Progenitor cell of endocrine pancreas (in vitro differentiated cells): ENCODE measurements at regions not wholly inside any gene's neighbourhood (a gene's known extent, or its start where the extent isn't known, plus 50 kb on each side); places are given as distances from the start of the nearest gene placed in this dataset.

ENCODE experiments used
- DNase-seq: peaks from one replicate; pipeline ENCODE4 v3.0.0; 2021; ENCODE audit warnings: low spot score; ENCODE audit not compliant: unreplicated experiment
- H3K27ac Mint-ChIP-seq: 2 replicates; pipeline ENCODE4 v1.8.0; 2021; ENCODE audit warnings: mild to moderate bottlenecking, moderate library complexity, mixed read lengths
- H3K27me3 Mint-ChIP-seq: 2 replicates; pipeline ENCODE4 v1.8.0; 2021; ENCODE audit warnings: mixed read lengths
- H3K36me3 Mint-ChIP-seq: 2 replicates; pipeline ENCODE4 v1.8.0; 2022; ENCODE audit warnings: mixed read lengths; ENCODE audit not compliant: insufficient read depth
- H3K4me1 Mint-ChIP-seq: 2 replicates; pipeline ENCODE4 v1.8.0; 2021; ENCODE audit warnings: low read depth, mixed read lengths
- H3K4me3 Mint-ChIP-seq: 2 replicates; pipeline ENCODE4 v1.8.0; 2021; ENCODE audit warnings: low read depth, mild to moderate bottlenecking, moderate library complexity, mixed read lengths
- H3K9me3 Mint-ChIP-seq: 2 replicates; pipeline ENCODE4 v1.8.0; 2021; ENCODE audit warnings: low read depth, mixed read lengths
- TF ChIP-seq, protein P1 (sequence below): fragments of 200-600 bp; sonication (generic); IDR thresholded peaks from one replicate; pipeline ENCODE4 v1.5.0; 2021; ENCODE audit warnings: antibody characterized with exemption, mild to moderate bottlenecking; ENCODE audit not compliant: unreplicated experiment

DNA sequence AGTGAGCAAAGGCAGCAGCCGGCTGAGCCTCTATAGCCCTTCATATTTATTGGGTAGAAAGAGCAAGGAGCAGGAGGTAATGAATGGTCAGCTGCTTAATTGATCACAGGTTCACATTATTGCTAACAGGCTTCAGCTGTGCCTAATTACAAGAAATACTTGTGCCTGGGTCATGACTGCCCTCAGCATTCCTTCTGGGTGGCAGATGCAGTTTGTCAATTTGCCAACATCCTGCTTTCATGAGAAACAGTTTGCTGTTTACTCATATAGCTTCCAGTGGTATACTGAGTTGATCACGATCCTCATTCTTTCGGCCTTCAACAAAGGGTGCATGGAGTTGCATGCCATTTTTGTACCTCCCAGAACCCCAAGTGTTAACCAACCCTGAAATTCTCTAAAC, 81.0 kb upstream of the PLEKHG7 start:
- no peaks in the 10 kb centered on the region for H3K27me3 Mint-ChIP-seq

DNA sequence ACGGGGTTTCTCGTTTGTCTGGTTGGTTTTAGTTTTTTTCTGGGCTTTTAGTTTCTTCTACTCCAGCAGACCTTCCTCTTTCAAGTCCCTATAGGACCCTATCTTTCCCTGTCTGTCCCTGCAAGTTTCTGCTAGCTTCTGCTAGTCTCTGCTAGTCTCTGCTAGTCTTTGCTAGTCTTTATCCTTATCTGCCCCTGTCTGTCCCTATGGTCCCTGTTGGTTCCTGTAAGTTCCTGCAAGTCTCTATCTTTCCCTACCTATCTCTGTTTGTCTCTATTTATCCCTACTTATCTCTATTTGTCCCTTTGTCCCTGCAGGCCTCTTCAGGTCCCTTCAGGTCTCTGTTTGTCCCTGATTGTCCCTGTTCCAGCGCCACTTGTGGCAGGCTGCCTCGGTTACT, 81.5 kb upstream of the PLEKHG7 start:
- Mint-ChIP-seq H3K27ac (no peak overlapping the region), H3K36me3 (no peaks in the 10 kb centered on the region), H3K27me3 (no peaks in the 10 kb centered on the region), H3K4me3 (no peak overlapping the region), H3K4me1 (no peaks in the 10 kb centered on the region), H3K9me3 (peaks cover 10% of the 10 kb centered on the region)
- TF ChIP-seq, protein P1, sequence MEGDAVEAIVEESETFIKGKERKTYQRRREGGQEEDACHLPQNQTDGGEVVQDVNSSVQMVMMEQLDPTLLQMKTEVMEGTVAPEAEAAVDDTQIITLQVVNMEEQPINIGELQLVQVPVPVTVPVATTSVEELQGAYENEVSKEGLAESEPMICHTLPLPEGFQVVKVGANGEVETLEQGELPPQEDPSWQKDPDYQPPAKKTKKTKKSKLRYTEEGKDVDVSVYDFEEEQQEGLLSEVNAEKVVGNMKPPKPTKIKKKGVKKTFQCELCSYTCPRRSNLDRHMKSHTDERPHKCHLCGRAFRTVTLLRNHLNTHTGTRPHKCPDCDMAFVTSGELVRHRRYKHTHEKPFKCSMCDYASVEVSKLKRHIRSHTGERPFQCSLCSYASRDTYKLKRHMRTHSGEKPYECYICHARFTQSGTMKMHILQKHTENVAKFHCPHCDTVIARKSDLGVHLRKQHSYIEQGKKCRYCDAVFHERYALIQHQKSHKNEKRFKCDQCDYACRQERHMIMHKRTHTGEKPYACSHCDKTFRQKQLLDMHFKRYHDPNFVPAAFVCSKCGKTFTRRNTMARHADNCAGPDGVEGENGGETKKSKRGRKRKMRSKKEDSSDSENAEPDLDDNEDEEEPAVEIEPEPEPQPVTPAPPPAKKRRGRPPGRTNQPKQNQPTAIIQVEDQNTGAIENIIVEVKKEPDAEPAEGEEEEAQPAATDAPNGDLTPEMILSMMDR, result no peak
- DNase-seq, result no peak

More for the DNA sequence above, 81.0 kb upstream of the PLEKHG7 start:
- Mint-ChIP-seq H3K4me3 (no peak overlapping the region), H3K36me3 (no peaks in the 10 kb centered on the region), H3K27ac (no peak overlapping the region), H3K4me1 (no peaks in the 10 kb centered on the region), H3K9me3 (peaks cover 10% of the 10 kb centered on the region)
- TF ChIP-seq, protein P1, result no peak
- DNase-seq, result no peak

DNA sequence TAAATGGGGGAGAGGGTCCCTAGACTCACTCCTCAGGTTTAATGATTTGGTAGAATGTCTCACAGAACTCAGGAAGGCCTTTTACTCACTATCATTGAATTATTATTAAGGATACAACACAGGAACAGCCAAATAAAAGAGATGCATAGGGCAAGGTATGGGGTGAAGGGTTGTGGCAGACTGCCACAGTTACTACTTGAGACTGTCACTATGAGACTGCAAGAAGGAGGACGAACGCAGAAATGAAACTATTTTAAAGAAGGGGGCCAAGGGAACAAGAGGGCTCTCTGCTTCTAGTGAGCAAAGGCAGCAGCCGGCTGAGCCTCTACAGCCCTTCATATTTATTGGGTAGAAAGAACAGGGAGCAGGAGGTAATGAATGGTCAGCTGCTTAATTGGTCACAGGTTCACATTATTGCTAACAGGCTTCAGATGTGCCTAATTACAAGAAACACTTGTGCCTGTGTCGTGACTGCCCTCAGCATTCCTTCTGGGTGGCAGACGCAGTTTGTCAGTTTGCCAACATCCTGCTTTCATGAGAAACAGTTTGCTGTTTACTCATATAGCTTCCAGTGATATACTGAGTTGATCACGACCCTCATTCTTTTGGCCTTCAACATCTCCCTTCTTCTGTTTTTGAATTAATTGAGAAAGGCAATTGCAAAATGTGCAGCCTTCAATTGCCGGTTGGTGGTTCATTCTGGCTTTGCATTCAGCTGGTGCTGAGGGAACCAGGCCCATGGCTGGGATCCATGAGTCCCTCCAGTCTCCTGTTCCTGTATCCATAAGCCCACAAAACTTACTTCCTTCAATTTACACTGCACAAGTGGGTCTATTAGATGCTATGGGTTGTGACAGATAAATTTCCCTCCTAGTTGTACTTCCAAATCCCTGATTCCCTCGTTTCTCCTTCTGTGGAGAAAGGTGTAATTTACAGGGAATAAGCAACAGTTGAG, 82.8 kb upstream of the PLEKHG7 start:
- Mint-ChIP-seq H3K4me1 (no peaks in the 10 kb centered on the region), H3K4me3 (no peak overlapping the region), H3K9me3 (peaks cover 10% of the 10 kb centered on the region), H3K27ac (no peak overlapping the region), H3K36me3 (no peaks in the 10 kb centered on the region), H3K27me3 (no peaks in the 10 kb centered on the region)
- DNase-seq, result no peak
- TF ChIP-seq, protein P1, result no peak

DNA sequence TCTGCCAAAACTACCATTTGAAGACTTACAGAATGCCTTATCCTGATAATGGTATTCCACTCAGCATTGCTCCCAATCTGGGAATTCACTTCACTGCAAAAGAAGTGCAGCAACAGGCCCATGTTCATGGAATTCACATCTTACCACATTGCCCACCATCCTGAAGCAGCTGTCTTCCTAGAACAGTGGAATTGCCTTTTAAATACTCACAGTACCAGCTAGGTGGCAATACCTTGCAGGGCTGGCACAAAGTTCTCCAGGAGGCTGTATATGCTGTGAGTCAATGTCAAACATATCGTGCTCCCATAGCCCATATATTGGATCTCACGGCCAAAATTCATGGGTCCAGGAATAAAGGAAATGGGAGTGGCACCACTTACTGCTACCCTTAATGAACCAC, 83.8 kb upstream of the PLEKHG7 start:
- TF ChIP-seq, protein P1, result no peak

DNA sequence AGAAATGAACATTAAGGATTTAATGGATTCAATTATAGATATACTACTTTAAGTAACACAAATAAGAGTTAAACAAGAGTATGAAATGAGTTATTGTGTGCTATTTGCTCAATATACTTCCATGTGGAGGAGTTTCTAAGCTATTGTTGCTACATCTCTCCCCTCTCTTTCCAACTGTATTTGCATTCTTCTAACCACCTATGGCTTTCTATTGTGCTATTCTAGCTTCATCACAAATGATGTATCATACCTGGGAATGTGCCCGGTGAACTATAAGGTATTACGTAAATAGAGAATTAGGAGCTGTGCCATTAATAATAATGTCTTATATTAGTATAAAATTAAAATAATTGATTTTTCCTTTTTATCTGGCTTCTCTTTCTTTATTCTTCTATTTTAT, 87.1 kb upstream of the PLEKHG7 start:
- Mint-ChIP-seq H3K4me3 (no peak overlapping the region), H3K27me3 (no peaks in the 10 kb centered on the region), H3K4me1 (no peaks in the 10 kb centered on the region), H3K27ac (no peak overlapping the region), H3K9me3 (no peaks in the 10 kb centered on the region), H3K36me3 (no peaks in the 10 kb centered on the region)
- TF ChIP-seq, protein P1, result no peak
- DNase-seq, result no peak

More for the DNA sequence above, 83.8 kb upstream of the PLEKHG7 start:
- Mint-ChIP-seq H3K4me1 (no peaks in the 10 kb centered on the region), H3K9me3 (peaks cover 10% of the 10 kb centered on the region), H3K27ac (no peak overlapping the region), H3K27me3 (no peaks in the 10 kb centered on the region), H3K36me3 (no peaks in the 10 kb centered on the region), H3K4me3 (no peak overlapping the region)
- no peak for DNase-seq
